GM12878 (cell line): ENCODE measurements at regions not wholly inside any gene's neighbourhood (a gene's known extent, or its start where the extent isn't known, plus 50 kb on each side); places are given as distances from the start of the nearest gene placed in this dataset.

Experiments
- ATAC-seq: fragments of 200-7000 bp; cut with Tn5 transposase; 3 replicates; pipeline ENCODE4 v1.9.1; 2020; ENCODE audit warnings: mild to moderate bottlenecking, moderate library complexity
- BruUV-seq: library from RNA; stranded (reverse); fragments of 400-500 nt; replicated peaks from 2 replicates; lab custom pipeline; 2021; lab: Mats Ljungman, UMichigan
- CTCF ChIA-PET: fragments of 300-600 bp; sonication (Branson Sonifier 250); formaldehyde crosslinking; extraction: SDS; loops from one replicate; lab custom pipeline; 2021; ENCODE audit warnings: inconsistent platforms; lab: Yijun Ruan, JAX
- POLR2A ChIA-PET: fragments of 350-600 bp; formaldehyde crosslinking; extraction: SDS; loops from one replicate; lab custom pipeline; 2021; ENCODE audit warnings: inconsistent platforms; lab: Charles Lee
- RAD21 ChIA-PET: fragments of 300-600 bp; sonication (Branson Sonifier 250); formaldehyde crosslinking; loops from one replicate; lab custom pipeline; 2023; ENCODE audit warnings: antibody characterized with exemption; ENCODE audit not compliant: unreplicated experiment; lab: Charles Lee
- SMC1A ChIA-PET: fragments of 300-600 bp; sonication (Branson Sonifier 250); formaldehyde crosslinking; loops from one replicate; lab custom pipeline; 2023; ENCODE audit not compliant: unreplicated experiment, uncharacterized antibody; lab: Charles Lee
- DNase-seq: peaks from one replicate; pipeline ENCODE4 v3.0.0-alpha.2; 2011; ENCODE audit warnings: low read depth, low spot score
- FAIRE-seq: peaks from 3 replicates; lab custom pipeline; 2011; peaks lifted over from hg19 to GRCh38; lab: Jason Lieb, UNC
- H2AFZ ChIP-seq: 2 replicates; pipeline ENCODE4 v1.6.0; 2011; ENCODE audit warnings: low read depth, low read length, control low read depth; ENCODE audit not compliant: control insufficient read depth
- H3K27ac ChIP-seq: 2 replicates; pipeline ENCODE4 v1.5.1; 2011; ENCODE audit warnings: control low read depth; ENCODE audit not compliant: control insufficient read depth, insufficient read depth
- H3K27me3 ChIP-seq, 2 experiments: replicated peaks in 1 of 2; 2 replicates each; pipeline versions ENCODE4 v1.6.0 to v1.6.1; 2011; ENCODE audit warnings: low read length in 1 of 2; ENCODE audit not compliant: control insufficient read depth in 2 of 2, insufficient read depth in 2 of 2
- H3K36me3 ChIP-seq, 2 experiments: 2 replicates each; pipeline ENCODE4 v1.5.1; 2011; ENCODE audit warnings: low read length in 1 of 2; ENCODE audit not compliant: control insufficient read depth in 2 of 2, insufficient read depth in 2 of 2
- H3K4me1 ChIP-seq: 2 replicates; pipeline ENCODE4 v1.6.1; 2011; ENCODE audit warnings: mild to moderate bottlenecking, low read length, moderate library complexity, mixed read lengths; ENCODE audit not compliant: control insufficient read depth, insufficient read depth
- H3K4me2 ChIP-seq: 2 replicates; pipeline ENCODE4 v1.6.0; 2011; ENCODE audit warnings: control low read depth; ENCODE audit not compliant: control insufficient read depth, insufficient read depth
- H3K4me3 ChIP-seq: fragments of 200-600 bp; sonication (generic); 2 replicates; pipeline ENCODE4 v1.5.1; 2016
- H3K79me2 ChIP-seq: 2 replicates; pipeline ENCODE4 v1.6.0; 2011; ENCODE audit warnings: low read length; ENCODE audit not compliant: control insufficient read depth, insufficient read depth
- H3K9ac ChIP-seq: 2 replicates; pipeline ENCODE4 v1.8.0; 2011; ENCODE audit warnings: low read length, control low read depth, mixed read lengths; ENCODE audit not compliant: control insufficient read depth, insufficient read depth
- H3K9me3 ChIP-seq: replicated peaks from 3 replicates; pipeline ENCODE4 v1.5.1; 2011; ENCODE audit warnings: mild to moderate bottlenecking, low read length; ENCODE audit not compliant: control insufficient read depth, insufficient read depth
- H4K20me1 ChIP-seq: 2 replicates; pipeline ENCODE4 v1.6.0; 2011; ENCODE audit not compliant: control insufficient read depth, insufficient read depth
- ATF7 ChIP-seq: fragments of 450-650 bp; IDR thresholded peaks from 2 replicates; pipeline ENCODE4 v1.6.1; 2016; ENCODE audit warnings: low read depth, mild to moderate bottlenecking
- BCL11A ChIP-seq: IDR thresholded peaks from 2 replicates; pipeline ENCODE4 v1.6.1; 2011; ENCODE audit warnings: low read depth, low read length
- CBFB ChIP-seq: IDR thresholded peaks from 2 replicates; pipeline ENCODE4 v1.6.1; 2016; ENCODE audit warnings: antibody characterized with exemption, low read depth
- CBX5 ChIP-seq: sonication (generic); IDR thresholded peaks from 2 replicates; pipeline ENCODE4 v1.6.1; 2016; ENCODE audit warnings: low read depth, moderate library complexity, mild to moderate bottlenecking, inconsistent platforms
- CREM ChIP-seq: IDR thresholded peaks from 2 replicates; pipeline ENCODE4 v1.6.1; 2014; ENCODE audit warnings: antibody characterized with exemption, low read depth
- IKZF1 ChIP-seq: fragments of 450-650 bp; conservative IDR thresholded peaks from 2 replicates; pipeline ENCODE4 v1.6.1; 2017; ENCODE audit warnings: antibody characterized with exemption, mild to moderate bottlenecking
- KAT2A ChIP-seq: conservative IDR thresholded peaks from 2 replicates; pipeline ENCODE4 v1.6.1; 2011; ENCODE audit warnings: low read depth, low read length; ENCODE audit not compliant: control insufficient read depth
- MAX ChIP-seq: IDR thresholded peaks from 2 replicates; pipeline ENCODE4 v1.6.1; 2012; ENCODE audit warnings: low read depth, low read length, improper control_type of control experiment
- MEF2B ChIP-seq: fragments of 450-650 bp; IDR thresholded peaks from 2 replicates; pipeline ENCODE4 v1.6.1; 2018; ENCODE audit warnings: mild to moderate bottlenecking, moderate library complexity; ENCODE audit not compliant: partially characterized antibody, poor library complexity, severe bottlenecking
- MYC ChIP-seq: IDR thresholded peaks from 2 replicates; pipeline ENCODE4 v1.6.1; 2011; ENCODE audit warnings: mild to moderate bottlenecking, low read length, moderate library complexity, inconsistent platforms; ENCODE audit not compliant: insufficient read depth, insufficient replicate concordance, insufficient read length, severe bottlenecking
- NFIC ChIP-seq: IDR thresholded peaks from 2 replicates; pipeline ENCODE4 v1.6.1; 2012; ENCODE audit warnings: low read depth, mild to moderate bottlenecking, inconsistent platforms, low read length, moderate library complexity
- PKNOX1 ChIP-seq: fragments of 450-650 bp; IDR thresholded peaks from 2 replicates; pipeline ENCODE4 v1.6.1; 2016; ENCODE audit warnings: mild to moderate bottlenecking
- POLR2A ChIP-seq: IDR thresholded peaks from 2 replicates; pipeline ENCODE4 v1.6.1; 2011; ENCODE audit warnings: low read depth, mild to moderate bottlenecking, low read length
- RB1 ChIP-seq: fragments of 450-650 bp; formaldehyde crosslinking; IDR thresholded peaks from 2 replicates; pipeline ENCODE4 v1.6.1; 2017; ENCODE audit warnings: mild to moderate bottlenecking, borderline replicate concordance
- RFX5 ChIP-seq: IDR thresholded peaks from 2 replicates; pipeline ENCODE4 v1.6.1; 2011; ENCODE audit warnings: low read depth, low read length, improper control_type of control experiment
- SMAD1 ChIP-seq: fragments of 450-650 bp; IDR thresholded peaks from 2 replicates; pipeline ENCODE4 v1.6.1; 2018; ENCODE audit warnings: mild to moderate bottlenecking, low read depth; ENCODE audit not compliant: partially characterized antibody
- STAT1 ChIP-seq: fragments of 450-650 bp; conservative IDR thresholded peaks from 2 replicates; pipeline ENCODE4 v1.6.1; 2014; ENCODE audit warnings: antibody characterized with exemption, mild to moderate bottlenecking
- SUPT20H ChIP-seq: IDR thresholded peaks from 2 replicates; pipeline ENCODE4 v1.6.1; 2011; ENCODE audit warnings: low read depth, mild to moderate bottlenecking, low read length, moderate library complexity, borderline replicate concordance; ENCODE audit not compliant: control insufficient read depth
- TCF7 ChIP-seq: IDR thresholded peaks from 2 replicates; pipeline ENCODE4 v1.6.1; 2014; ENCODE audit warnings: antibody characterized with exemption, borderline replicate concordance
- WGBS: methylation state at CpG from one replicate; pipeline ENCODE4 v1.1.6; 2016; ENCODE audit warnings: low lambda C conversion rate; ENCODE audit not compliant: insufficient replicate concordance, insufficient coverage; ENCODE audit errors: missing lambda C conversion rate; 5-methylcytosine and 5-hydroxymethylcytosine counted together
- in situ Hi-C: fragments of 300-500 bp; cut with MboI; formaldehyde crosslinking; loops from 9 replicates; pipeline ENCODE4 v1.14.3; 2018; ENCODE audit warnings: mixed read lengths
- intact Hi-C: fragments of 100-400 bp; cut with micrococcal nuclease; formaldehyde crosslinking; loops from one replicate; pipeline ENCODE4 v1.14.2; 2022; ENCODE audit not compliant: unreplicated experiment

DNA sequence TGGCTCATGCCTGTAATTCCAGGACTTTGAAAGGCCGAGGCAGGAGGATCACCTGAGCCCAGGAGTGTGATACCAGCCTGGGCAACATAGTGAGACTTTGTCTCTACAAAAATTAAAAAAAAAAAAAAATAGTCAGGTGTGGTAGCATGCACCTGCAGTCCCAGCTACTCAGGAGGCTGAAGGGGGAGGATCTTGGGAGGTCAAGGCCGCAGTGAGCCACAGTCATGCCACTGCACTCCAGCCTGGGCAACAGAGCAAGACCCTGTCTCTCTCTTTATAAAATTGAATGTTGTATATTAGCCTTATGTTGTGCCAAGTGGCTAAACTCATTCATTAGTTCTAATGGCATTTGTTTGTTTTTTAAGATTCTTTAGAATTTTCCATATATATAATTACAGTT, 207.7 kb upstream of the COPS8 start:
- DNase-seq, result no peak
- BruUV-seq, result no TSS peak
- in situ Hi-C loops (no loop called here), intact Hi-C loops (no loop called here)
- RAD21 ChIA-PET, result no interaction called here
- Histone ChIP-seq H3K4me1 (no peaks in the 10 kb centered on the region), H3K79me2 (no peaks in the 10 kb centered on the region), H3K9ac (no peak overlapping the region), H3K36me3 (no peaks in the 10 kb centered on the region), H3K4me3 (no peak overlapping the region), H3K27ac (no peak overlapping the region), H3K27me3 (no peaks in the 10 kb centered on the region; a peak in 1 of 4 replicates), H2AFZ (no peak overlapping the region), H4K20me1 (no peaks in the 10 kb centered on the region), H3K9me3 (no peaks in the 10 kb centered on the region), H3K4me2 (no peak overlapping the region)
- TF ChIP-seq CREM, result no peak
- no peak for TF ChIP-seq TCF7
- TF ChIP-seq MEF2B, result no peak
- TF ChIP-seq SUPT20H, result no peak
- no peak for TF ChIP-seq KAT2A
- TF ChIP-seq SMAD1, result no peak
- TF ChIP-seq NFIC, result no peak
- TF ChIP-seq CBFB, result no peak
- TF ChIP-seq CBX5, result no peak
- TF ChIP-seq ATF7, result no peak
- no peak for TF ChIP-seq STAT1
- TF ChIP-seq MAX, result no peak
- no peak for TF ChIP-seq PKNOX1
- no peak for TF ChIP-seq POLR2A
- no peak for TF ChIP-seq MYC
- no peak for TF ChIP-seq RB1
- no peak for TF ChIP-seq IKZF1
- TF ChIP-seq RFX5, result no peak
- TF ChIP-seq BCL11A, result no peak
- POLR2A ChIA-PET, result no interaction called here
- no peak for FAIRE-seq
- 21% methylated on average over 2 of the region's 2 CpGs for WGBS
- SMC1A ChIA-PET, result no interaction called here
- CTCF ChIA-PET, result no interaction called here
- no peak for ATAC-seq
